ENCODE measurements at regions not wholly inside any gene's neighbourhood (a gene's known extent, or its start where the extent isn't known, plus 50 kb on each side); places are given as distances from the start of the nearest gene placed in this dataset.
"Not testable (repeated sequence)": the region's sequence is repeated elsewhere in the genome, so short reads cannot be mapped to it uniquely, and the experiment has no call there.

DNA sequence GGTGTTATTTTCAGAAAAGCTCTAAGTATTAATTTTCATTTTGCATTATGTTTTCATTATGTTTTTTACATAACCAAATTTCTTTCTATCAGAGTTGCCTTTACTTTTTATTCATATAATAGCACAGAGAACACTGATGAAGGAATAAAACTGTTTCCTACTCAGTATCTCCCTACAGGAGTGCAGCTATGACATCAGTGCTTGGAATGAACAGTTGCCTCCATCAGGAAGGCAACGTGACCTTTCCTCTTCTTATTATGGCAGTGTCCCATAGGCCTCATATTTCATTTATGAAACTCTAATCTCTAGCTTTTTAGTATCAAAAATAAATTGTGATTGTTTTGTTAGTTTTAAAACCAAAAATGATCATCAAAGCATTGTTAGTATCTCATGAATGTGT, 712.8 kb downstream of the CD109 start:
- no peaks in the 10 kb centered on the region for H3K36me3 Mint-ChIP-seq
- WGBS (ENCODE audit: insufficient coverage): 63% methylated on average over 1 of the region's 1 CpG
- Histone ChIP-seq H3K9me3 (ENCODE audit: control insufficient read depth, insufficient read depth, low read length) (no peaks in the 10 kb centered on the region), H3K27ac (ENCODE audit: low read length) (no peak overlapping the region), H3K4me3 (ENCODE audit: low read length) (no peak overlapping the region), H3K36me3 (ENCODE audit: control insufficient read depth, insufficient read depth, low read length) (no peaks in the 10 kb centered on the region), H3K27me3 (ENCODE audit: control insufficient read depth, insufficient read depth, low read length) (no peaks in the 10 kb centered on the region), H3K4me1 (ENCODE audit: control insufficient read depth, insufficient read depth, low read length) (no peaks in the 10 kb centered on the region)
- no peak overlapping the region for H3K4me3 Mint-ChIP-seq
- no peak overlapping the region for H3K27ac Mint-ChIP-seq
- ATAC-seq (no peak), DNase-seq (no peak)
- peaks cover 6 to 7% of the 10 kb centered on the region in 2 donors for H3K9me3 Mint-ChIP-seq
- no peaks in the 10 kb centered on the region for H3K27me3 Mint-ChIP-seq (ENCODE audit: low read depth in 2 of 2)
- H3K4me1 Mint-ChIP-seq: no peaks in the 10 kb centered on the region
- TF ChIP-seq, protein P1, sequence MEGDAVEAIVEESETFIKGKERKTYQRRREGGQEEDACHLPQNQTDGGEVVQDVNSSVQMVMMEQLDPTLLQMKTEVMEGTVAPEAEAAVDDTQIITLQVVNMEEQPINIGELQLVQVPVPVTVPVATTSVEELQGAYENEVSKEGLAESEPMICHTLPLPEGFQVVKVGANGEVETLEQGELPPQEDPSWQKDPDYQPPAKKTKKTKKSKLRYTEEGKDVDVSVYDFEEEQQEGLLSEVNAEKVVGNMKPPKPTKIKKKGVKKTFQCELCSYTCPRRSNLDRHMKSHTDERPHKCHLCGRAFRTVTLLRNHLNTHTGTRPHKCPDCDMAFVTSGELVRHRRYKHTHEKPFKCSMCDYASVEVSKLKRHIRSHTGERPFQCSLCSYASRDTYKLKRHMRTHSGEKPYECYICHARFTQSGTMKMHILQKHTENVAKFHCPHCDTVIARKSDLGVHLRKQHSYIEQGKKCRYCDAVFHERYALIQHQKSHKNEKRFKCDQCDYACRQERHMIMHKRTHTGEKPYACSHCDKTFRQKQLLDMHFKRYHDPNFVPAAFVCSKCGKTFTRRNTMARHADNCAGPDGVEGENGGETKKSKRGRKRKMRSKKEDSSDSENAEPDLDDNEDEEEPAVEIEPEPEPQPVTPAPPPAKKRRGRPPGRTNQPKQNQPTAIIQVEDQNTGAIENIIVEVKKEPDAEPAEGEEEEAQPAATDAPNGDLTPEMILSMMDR (IDR thresholded peaks at IDR 0.05): no peak
- intact Hi-C loops (cut with micrococcal nuclease): no loop called here

DNA sequence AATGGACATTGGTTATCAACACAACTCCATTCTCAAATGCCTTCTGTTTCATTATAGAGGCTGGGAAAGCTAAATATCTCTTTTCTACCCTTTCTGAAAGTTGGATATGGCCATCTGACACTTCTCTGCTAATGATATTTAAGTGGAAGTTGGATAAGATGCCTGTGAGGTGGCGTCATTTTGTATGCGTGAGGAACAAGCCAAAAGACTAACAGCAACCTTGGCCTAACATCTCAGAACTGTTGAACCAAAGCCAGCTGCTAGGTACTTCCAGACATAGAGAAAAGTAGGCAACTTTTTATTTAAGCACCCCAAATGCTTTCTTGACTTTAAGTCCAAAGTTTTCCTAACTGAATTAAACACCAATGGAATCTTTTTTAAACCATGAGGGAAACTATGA, 708.4 kb downstream of the CD109 start:
- Mint-ChIP-seq H3K9me3 (peaks cover 8% of the 10 kb centered on the region in 2 donors), H3K4me3 (no peak overlapping the region)

GRCh38 chr6:74402781-74403180, 706.8 kb downstream of the CD109 start:
- Histone ChIP-seq H3K4me1 (ENCODE audit: control insufficient read depth, insufficient read depth, low read length) (no peaks in the 10 kb centered on the region), H3K36me3 (ENCODE audit: control insufficient read depth, insufficient read depth, low read length) (no peaks in the 10 kb centered on the region), H3K4me3 (ENCODE audit: low read length) (no peak overlapping the region), H3K27ac (ENCODE audit: low read length) (no peak overlapping the region), H3K9me3 (ENCODE audit: control insufficient read depth, insufficient read depth, low read length) (no peaks in the 10 kb centered on the region), H3K27me3 (ENCODE audit: control insufficient read depth, insufficient read depth, low read length) (no peaks in the 10 kb centered on the region)
- intact Hi-C loops (cut with micrococcal nuclease): no loop called here
- H3K36me3 Mint-ChIP-seq: peaks cover 5% of the 10 kb centered on the region
- ATAC-seq (no peak), DNase-seq (no peak)
- H3K27ac Mint-ChIP-seq: no peak overlapping the region
- no peaks in the 10 kb centered on the region for H3K4me1 Mint-ChIP-seq
- no peaks in the 10 kb centered on the region for H3K27me3 Mint-ChIP-seq (ENCODE audit: low read depth in 2 of 2)
- H3K9me3 Mint-ChIP-seq: peaks cover 8 to 13% of the 10 kb centered on the region in 2 donors
- TF ChIP-seq, protein P1 (IDR thresholded peaks at IDR 0.05): no peak
- H3K4me3 Mint-ChIP-seq: no peak overlapping the region

More for the DNA sequence above, 708.4 kb downstream of the CD109 start:
- TF ChIP-seq, protein P1 (IDR thresholded peaks at IDR 0.05): no peak
- 95% methylated on average over 2 of the region's 2 CpGs for WGBS (ENCODE audit: insufficient coverage)
- Mint-ChIP-seq H3K27ac (no peak overlapping the region), H3K4me1 (no peaks in the 10 kb centered on the region), H3K27me3 (ENCODE audit: low read depth in 2 of 2) (no peaks in the 10 kb centered on the region), H3K36me3 (peaks cover 2% of the 10 kb centered on the region)
- no peak overlapping the region for H3K4me3 ChIP-seq (ENCODE audit: low read length)
- no peaks in the 10 kb centered on the region for H3K36me3 ChIP-seq (ENCODE audit: control insufficient read depth, insufficient read depth, low read length)
- H3K4me1 ChIP-seq (ENCODE audit: control insufficient read depth, insufficient read depth, low read length): no peaks in the 10 kb centered on the region
- DNase-seq (no peak), ATAC-seq (no peak)
- no peaks in the 10 kb centered on the region for H3K9me3 ChIP-seq (ENCODE audit: control insufficient read depth, insufficient read depth, low read length)
- H3K27me3 ChIP-seq (ENCODE audit: control insufficient read depth, insufficient read depth, low read length): no peaks in the 10 kb centered on the region
- no peak overlapping the region for H3K27ac ChIP-seq (ENCODE audit: low read length)
- intact Hi-C loops (cut with micrococcal nuclease): no loop called here

DNA sequence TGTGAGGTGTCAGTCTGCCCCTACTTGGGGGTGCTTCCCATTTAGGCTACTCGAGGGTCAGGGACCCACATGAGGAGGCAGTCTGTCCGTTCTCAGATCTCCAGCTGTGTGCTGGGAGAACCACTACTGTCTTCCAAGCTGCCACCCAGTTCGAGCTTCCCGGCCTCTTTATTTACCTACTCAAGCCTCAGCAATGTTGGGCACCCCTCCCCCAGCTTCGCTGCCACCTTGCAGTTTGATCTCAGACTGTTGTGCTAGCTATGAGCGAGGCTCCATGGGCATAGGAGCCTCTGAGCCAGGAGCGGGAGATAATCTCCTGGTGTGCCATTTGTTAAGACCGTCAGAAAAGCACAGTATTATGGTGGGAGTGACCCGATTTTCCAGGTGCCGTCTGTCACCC, 682.4 kb downstream of the CD109 start:
- H3K4me3 ChIP-seq (ENCODE audit: low read length); intact Hi-C loops (cut with micrococcal nuclease); H3K27me3 Mint-ChIP-seq (ENCODE audit: low read depth in 2 of 2); H3K4me1 Mint-ChIP-seq; H3K9me3 ChIP-seq (ENCODE audit: control insufficient read depth, insufficient read depth, low read length); H3K4me3 Mint-ChIP-seq; H3K27me3 ChIP-seq (ENCODE audit: control insufficient read depth, insufficient read depth, low read length); DNase-seq; H3K36me3 ChIP-seq (ENCODE audit: control insufficient read depth, insufficient read depth, low read length); H3K27ac ChIP-seq (ENCODE audit: low read length); H3K36me3 Mint-ChIP-seq; H3K27ac Mint-ChIP-seq; ATAC-seq; H3K4me1 ChIP-seq (ENCODE audit: control insufficient read depth, insufficient read depth, low read length): not testable (repeated sequence)
- H3K9me3 Mint-ChIP-seq: peaks cover 10 to 18% of the 10 kb centered on the region in 2 donors
- 83% methylated on average over 10 of the region's 10 CpGs for WGBS (ENCODE audit: insufficient coverage)
